Activated CD4-positive, alpha-beta T cell treated with anti-CD3 and anti-CD28 coated beads, Interleukin-10, Interleukin-2, amounts not matched to agents 100 ng/mL and 50 ng/mL, durations not matched to agents 16 hours and 8 hours (primary cell): ENCODE measurements at regions not wholly inside any gene's neighbourhood (a gene's known extent, or its start where the extent isn't known, plus 50 kb on each side); places are given as distances from the start of the nearest gene placed in this dataset.

Experiments used
- DNase-seq: peaks from one replicate; pipeline ENCODE4 v3.0.0-alpha.2; 2020

DNA sequence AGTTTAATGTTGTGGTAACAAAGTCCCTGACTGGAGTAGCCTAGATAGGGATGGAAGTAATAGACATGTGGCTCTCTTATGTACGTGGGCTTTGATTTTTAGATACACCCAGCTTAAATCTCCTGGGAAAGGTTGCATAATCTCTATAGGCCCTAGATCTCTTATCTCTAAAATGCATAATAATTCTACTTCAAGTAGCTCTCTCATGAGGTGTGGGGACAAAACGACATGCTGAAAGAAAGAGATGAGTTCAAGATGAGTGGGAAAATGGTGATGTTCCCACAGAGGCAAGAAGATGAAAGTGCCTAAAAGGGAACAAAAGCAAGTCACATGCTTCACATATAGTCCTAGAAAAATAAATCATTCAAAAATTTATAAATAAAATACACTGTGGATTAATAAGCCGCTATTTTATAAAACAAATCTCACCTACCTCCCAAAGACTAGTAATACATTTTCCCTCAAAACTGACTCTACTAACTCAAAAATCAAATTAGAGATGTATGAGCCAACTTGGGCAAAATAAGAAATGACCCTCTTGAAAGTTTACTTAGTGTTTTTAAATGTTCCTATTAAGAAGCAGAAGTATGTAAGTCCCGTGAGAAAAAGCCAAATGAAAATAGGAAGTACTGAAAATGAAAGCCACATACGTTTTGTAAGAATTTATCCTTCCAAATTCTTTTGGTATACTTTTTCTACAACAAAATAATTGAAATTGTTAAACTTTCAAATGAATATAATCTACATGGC is 148.2 kb upstream of the ITGA4 start:
- no peak for DNase-seq

DNA sequence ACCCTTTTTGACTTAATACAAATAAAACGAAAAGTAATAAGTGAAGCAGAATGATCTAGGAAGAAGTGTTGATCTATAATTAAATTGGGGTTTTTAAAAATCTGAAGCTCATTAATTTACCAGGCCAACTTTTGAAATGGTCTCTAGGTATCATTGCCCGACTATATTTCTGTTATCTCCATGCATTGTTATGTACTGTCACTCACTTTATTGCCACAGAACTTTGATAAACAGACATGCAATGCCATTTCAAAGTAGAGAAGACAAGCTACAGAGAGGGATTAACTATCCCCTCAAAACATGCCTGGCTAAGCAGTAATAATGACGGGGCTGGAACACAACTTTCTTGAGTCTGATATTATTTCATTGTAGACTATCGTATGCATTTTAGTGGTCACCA is 147.6 kb upstream of the ITGA4 start:
- DNase-seq: no peak

DNA sequence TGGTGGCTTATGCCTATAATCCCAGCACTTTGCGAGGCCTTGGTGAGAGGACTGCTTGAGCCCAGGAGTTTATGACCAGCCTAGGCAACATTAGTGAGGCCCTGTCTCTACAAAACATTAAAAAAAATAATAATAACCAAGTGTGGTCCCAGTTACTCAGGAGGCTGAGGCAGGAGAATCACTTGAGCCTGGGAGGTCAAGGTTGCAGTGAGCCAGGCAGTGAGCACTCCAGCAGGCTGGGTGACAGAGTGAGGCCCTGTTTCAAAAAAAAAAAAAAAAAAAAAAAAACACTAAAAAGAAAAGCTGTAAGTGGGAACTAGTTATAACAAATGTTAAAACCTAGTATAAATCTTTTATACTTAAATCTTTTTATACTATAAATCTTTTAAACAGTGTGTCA is 146.2 kb upstream of the ITGA4 start:
- DNase-seq: no peak

DNA sequence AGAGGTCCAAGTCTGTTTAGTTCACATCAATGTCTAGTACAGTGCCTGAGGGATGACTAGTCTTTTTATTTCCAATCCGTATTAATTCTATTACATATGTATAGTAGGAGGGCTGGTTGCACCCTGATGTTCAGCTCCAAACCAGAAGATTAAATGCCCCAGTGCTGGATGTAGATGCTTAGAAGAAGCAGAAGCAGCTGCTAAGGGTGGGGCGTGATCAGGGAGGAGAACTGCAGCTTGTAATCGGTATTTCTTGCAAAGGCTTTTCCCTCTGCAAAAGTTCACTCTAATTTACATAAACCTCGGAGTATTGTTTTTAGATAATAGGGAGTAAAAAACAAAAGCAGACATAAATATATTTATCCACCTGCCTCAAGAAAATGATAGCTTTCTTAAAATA is 145.3 kb upstream of the ITGA4 start:
- DNase-seq: no peak

DNA sequence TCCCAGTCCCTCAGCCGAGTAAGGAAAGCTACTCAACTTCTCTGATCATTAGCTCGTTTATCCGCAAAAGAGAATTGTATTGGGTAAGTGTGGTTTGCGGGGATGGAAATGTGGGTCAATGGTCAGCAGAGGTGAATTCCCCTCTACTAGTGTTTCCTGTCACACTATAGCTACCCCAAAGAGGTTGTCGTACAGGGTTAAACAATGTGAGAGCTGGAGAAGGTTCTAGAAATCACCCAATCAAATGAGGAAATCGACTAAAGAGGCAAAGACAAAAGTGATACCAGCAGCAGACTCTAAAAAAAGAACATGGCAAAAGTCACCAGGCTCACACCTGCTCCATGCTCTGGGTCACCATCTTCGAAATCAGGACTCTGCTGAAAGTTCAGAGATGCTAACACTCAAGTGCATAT is 144.7 kb upstream of the ITGA4 start:
- peak; percentile 34 for DNase-seq

DNA sequence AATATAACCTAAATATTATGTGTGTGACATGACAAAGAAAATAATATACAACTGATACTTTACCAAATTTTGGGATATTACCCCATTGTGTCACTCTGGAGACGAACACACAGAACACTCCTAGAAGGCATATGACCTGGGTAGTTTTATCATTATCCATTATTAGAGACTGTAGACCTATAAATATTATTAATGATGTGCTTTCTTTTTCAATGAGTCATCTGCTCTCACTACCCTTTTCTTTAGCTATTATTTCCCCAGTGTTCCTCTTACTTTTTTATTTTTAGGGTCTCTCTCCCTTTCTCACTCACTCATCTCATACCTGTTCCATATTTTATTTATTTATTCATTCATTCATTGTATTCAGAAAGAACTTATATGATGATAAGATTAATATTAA is 143.3 kb upstream of the ITGA4 start:
- no peak for DNase-seq

DNA sequence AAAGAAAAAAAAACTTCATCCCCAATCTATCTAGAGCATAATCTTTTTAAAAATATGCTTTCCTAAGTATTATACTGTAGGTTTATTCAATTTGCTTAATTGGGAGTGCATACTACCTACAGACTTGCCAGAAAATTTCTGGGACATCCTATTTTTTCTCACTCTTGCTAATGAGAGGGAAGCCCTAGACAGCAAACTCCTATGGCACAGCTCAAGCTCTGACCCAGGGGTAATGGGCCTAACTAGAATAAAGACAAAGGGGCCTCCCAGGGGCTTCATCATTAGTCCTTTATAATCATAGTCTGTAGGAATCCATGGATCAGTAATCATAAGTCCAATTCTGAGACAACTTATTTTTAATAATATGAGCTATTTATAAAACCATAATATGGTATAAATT is 142.6 kb upstream of the ITGA4 start:
- no peak for DNase-seq

DNA sequence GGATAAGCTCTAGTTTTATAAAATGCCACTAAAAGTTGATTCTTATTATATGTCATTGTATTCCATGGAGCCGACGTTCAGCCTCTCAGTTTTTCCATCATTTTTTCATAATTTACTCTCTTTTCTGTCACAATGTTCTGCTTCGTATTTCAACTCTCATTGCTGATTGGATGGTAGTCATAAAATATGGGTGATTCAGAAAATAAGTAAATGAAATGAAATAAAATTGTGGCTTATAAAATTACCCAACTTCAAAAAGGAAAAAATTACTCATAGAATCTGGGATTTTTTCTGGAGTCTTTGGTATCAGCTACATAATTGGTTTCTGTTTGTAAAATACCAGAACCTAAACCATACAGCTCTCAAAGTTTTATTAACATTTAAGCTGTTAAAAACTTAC is 139.7 kb upstream of the ITGA4 start:
- DNase-seq: no peak

DNA sequence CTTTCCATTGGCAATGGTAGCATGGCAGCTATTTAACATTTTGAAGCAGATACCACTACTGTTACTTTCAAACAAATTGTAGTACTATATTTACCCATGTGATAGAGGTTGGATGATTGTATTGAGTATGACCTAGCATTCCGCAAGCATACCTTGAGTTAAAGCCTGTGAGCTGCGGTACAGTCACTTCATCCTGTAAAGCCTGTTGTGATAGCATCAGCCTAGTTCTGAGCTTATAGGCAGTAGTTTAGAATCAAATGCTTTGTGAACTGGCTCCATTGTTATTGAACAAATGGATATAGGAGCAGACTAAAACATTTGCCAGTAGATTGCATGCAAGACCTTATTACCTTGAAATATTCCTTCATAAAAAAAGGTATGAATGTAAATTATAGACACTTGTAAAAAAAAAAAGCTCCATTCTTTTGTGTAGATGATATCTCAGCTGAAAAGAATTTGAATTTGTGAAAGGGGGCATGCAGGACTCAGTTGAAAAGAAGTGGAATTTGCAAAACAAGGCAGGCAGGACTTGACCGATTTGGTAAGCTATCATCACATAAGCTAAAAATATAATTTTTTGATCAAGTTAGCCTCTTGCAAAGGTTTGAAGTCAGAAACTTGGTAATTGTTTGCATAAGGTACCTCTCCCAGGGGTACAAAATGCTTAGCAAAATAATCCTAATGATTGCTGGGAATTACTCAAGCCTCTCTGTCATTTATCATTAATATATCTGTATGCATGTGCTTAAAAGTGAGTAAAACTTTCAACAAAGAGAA is 138.5 kb upstream of the ITGA4 start:
- DNase-seq: no peak

DNA sequence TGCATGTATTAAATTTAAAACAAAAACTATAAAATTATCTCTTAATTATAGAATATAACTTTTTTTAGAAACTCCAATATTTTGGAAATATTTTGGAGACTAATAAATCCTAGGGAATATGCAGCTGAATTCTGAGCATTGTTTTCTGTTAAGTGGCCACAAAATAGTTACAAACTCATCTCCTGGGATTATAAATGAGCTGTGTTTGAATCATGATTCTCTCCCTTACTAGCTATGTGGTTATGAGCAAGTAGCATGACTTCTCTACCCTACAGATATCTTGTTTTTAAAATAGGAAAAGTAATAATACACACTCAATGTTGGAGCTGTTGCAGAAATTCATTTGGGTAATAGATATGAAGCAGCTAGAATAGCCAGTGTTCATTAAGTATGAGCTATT is 137.9 kb upstream of the ITGA4 start:
- no peak for DNase-seq

DNA sequence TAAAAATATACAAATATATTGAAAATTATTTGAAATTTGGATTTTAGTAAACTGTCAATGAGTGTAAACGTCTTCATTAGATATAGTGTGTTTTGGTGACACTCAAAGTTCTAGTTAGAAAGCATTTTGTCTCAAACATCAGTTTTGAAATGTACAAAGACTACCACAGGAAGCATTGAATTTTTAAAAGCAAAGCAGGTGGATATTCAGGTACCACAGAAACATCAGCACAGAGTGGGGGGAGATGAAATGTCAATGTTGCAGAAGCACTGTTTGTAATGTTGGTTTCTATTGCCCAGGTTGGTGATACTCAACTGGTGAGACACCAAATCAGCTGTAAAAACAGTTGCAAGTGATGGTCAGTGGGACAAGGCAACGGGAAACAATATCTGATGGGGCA is 136.5 kb upstream of the ITGA4 start:
- no peak for DNase-seq

DNA sequence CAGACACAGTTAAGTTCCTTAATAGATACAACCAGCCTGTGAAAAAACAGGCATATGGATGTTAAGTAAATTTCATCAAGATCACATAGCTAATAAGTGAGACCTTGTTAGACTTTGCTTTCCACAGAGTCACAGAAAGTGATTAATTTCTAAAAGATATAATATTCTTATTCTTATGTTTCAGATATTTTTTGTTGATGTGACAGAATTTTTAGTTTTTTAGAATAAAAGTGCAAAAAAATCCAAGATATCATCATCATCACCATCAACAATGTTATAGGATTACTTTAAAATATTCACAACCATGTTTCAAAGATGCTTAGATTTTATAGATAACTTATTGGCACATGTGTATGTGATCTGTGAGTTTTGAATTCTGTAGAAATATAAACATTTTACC is 132.3 kb upstream of the ITGA4 start:
- no peak for DNase-seq

DNA sequence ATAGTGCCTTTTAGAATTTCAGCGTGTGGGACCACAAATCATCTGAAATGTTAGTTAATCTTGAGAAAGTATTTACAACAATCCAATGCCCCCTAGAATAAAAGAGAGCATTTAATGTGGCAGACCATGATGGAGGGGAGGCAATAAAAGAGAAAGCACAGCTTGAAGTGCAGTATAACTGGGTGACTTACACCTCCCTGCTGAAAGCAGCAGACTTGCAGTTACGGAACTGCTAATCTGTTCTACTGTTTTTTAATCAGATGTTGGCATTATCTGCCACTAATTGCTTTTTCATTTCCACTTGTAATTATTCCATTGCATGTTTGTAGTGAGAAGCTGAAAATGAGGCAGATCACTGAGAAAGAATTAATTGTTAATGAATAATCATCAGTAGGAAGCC is 130.5 kb upstream of the ITGA4 start:
- no peak for DNase-seq

DNA sequence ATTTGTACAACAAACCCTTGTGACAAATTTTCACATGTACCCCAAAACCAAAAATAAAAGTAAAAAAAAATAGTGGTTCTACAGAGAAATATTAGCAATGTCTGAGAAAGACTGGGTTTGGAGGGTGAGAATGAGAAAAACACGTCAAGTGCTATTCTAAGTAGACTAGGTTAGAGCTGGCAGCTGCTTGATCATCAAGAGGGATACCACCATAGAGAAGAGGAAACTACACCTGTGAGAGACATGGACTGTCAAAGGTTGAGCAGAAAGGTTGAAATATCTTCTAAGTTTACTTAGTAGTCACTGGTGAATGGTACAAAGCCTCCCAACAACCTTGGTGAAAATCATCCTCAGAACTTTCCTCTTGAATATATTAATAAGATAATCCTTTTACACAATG is 126.9 kb upstream of the ITGA4 start:
- no peak for DNase-seq

DNA sequence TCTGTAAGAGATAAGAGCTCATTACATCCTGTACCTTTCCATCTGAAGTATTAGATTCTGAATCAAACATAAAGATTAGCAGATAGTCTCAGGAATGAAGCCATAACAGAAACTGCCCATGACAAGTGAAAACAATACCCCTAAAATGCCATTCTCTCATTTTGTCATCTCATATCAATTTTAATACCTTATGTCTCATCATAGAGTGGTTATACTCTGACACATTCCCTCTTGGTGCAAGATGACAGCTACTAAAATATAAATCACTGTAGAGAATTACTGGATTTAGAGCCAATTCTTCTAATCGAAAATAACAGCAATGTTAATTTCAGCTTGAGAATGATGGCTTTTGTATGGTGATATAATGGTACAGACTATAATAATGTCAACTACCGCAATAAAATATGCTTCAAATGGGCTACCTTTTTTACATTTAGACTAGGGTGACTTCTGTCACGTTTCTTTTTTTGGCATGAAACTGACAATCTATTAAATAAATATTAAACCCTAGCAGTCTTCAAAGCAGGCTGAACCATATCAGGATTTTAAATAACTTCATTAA is 125.1 kb upstream of the ITGA4 start:
- no peak for DNase-seq

DNA sequence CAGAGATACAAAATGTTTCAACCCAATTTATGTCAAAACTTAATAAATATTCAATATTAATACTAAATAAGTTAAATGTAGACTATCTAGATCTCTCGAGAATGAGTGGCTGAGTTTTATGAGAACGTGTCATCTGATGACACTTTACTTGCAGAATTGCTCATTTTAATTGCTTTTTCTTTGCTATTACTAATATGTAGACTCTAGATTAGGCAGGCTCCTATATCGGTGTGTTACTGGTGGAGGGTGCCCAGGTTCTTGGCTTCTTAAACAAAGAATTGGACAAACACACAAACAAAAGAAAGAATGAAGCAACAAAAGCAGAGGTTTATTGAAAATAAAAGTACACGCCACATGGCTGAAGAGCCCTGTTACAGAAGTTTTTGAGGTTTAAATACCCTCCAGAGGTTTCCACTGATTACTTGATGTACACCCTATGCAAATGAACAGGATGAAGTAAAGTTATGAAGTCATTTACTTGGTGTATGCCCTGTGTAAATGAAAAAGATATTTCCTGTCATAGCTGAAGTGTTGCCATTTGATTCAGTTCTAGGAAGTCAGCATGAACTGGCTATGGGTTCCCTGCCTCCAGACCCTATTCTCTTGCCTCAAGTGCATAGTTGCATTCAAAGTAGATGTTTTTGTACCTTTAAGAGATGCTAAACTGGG is 122.9 kb upstream of the ITGA4 start:
- DNase-seq: no peak

DNA sequence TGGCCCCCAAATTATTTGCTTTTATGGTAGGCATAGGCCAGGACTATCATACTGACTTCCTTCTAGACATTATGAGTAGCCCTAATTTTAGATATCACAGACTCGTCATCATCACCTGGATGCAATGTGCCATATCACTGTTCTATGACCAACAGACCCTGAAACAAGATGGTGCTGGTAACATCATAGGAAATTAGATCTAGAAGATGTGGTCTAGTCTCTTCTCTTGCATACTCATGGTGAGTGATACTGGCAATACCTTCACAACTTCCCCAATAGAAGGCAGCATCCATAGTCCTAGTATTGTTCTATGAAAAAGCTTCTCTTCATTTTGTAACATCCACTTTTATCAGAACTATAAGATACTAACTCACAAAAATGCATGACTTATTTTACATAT is 116.3 kb upstream of the ITGA4 start:
- no peak for DNase-seq

DNA sequence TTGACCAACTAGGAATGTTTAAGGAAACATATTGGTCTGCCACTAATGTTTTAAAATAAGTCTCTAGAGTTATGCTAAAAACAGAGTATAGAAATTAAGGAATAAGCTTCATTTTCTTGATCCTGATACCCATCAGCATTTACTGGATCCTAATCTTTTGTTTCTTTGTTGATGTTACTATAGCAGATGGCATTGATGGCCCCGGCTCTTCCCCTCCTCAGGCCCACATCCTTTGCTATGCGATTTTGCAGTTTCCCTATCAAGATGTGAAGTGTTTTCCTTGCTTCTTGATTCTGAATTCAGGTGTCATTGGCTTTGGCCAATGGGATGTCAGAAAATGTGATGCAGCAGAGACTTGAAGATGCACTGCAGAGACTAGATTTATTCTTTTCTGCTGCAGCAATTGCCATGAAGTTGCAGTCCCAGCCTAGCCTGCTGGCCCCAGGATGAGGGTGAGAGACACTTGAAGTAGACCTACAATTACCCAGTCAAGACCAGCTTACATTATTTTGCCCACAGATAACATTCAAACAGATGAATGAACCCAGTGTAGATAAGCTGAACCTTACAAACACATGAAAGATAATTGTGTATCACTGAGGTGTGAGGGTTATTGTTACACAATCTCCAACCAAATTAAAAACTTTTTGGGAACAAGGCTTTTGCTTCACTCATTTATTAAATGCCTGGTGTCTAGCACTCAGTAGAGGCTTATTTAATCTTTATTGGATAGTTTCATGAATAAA is 115.2 kb upstream of the ITGA4 start:
- DNase-seq: no peak

DNA sequence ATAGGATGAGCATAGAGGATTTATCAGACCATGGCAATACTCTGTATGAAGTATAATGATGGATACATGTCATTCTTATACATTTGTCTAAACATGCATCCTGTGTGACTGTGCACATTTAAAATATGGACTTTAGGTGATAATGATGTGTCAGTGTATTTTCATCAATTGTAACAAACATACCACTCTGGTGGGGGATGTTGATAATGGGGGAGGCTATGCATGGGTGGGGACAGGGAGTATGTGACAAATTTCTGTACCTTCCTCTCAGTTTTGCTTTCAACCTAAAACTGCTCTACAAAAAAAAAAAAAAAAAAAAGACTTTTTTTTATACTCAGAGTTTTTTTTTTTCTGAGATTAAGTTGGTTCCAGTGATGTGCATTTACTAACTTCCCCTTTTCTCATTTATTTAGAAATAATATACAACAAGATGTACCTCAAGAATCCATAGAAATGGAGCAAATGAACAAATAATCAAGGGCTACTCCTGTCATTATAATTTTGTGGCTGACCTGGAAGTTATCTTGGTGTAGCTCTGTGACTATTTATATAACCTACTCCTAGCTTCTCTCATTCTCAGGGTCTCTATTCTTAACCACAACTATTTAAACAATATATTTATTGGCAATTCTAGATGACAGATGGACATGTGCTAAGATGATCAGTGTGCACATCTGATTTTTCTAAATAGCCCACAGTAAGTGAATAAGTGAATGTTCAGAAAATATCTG is 108.9 kb upstream of the ITGA4 start:
- no peak for DNase-seq

DNA sequence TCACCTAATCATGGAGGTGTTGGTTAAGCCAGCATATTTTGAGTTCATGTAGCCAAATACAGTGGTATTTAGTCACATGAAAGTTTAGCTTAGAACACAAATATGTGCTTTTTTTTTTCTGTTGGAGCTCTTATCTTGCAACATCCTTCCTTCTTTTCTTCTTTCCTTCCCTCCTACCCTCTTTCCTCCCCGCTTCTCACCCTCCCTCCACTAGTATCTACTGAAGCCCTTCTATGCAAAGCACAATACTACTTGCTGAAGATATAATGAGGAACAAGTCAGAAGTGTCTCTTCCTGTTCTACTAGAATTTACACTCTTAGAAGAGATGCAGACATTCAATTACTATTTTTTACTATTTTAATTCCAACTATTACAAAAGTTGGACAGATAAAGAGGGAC is 105.0 kb upstream of the ITGA4 start:
- no peak for DNase-seq

DNA sequence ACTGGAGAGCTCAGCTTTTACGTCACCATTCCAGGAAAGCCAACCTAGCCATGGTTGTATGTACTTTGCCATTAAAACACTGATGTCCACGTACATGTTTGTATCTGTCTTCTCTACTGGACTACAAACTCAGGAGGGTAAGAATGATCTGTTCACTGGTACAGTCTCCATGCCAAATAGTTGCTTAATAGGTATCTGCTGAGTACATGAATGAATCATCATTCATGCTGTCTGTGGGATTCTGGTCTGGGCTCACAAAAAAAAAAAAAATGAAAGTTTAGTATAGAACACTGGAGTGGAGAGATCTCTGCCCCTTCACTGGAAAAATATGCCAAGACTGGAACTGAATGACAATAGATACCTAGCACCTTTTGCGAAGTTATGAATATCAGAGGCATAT is 102.6 kb upstream of the ITGA4 start:
- DNase-seq: no peak

DNA sequence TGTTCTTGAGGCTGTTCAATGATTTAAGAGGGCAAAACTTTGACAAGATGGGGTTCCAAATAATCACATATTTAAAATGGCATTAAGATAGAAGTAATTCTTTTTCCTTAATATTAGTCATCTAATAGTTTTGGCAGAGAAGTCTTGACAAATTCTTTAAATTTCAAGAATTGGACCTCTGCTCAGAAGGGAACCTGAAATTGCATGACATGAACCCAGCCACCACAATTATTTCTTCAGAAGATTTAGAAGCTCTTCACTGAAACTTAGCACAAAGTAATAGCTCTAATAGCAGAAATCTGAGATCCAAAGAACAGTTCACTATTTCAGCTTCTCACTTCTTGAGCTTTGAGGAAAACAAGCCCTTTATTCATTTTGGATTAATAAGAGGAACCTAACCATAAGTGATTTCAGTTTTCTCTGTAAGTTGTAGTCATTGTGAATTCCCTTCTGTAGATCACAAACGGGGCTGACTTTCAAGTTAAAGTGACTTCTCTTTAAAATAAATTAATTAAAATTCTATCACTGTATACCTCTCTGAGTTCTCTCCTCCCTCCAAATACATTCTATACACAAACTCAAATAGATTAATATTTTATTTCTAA is 100.6 kb upstream of the ITGA4 start:
- DNase-seq: no peak
